NCI-H446 treated with DMSO at 0.1 percent for 48 hours (cell line): ENCODE measurements at regions not wholly inside any gene's neighbourhood (a gene's known extent, or its start where the extent isn't known, plus 50 kb on each side); places are given as distances from the start of the nearest gene placed in this dataset.
"Not testable (repeated sequence)": the region's sequence is repeated elsewhere in the genome, so short reads cannot be mapped to it uniquely, and the experiment has no call there.

Experiments used
- DNase-seq: peaks from one replicate; lab custom pipeline; 2025; lab: John Stamatoyannopoulos, UW

DNA sequence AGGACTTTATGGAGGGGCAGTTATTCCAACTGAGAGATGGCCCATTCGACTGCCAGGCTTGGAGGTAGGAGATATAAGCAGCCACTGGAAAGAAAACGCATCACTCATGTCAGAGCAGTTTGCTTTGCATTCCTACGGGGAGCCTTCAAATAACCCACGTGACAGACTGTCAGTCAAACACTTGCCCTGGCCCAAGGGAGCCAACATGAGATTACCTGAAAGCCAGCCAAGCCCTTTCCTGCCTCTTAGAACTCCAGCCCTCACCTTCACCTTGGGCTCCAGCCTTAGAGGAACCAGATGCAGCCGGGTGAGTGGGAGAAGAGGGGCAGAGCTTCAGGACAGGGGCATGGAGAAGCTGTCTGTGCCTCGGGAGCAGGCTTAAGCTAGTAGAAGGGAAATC is 95.3 kb upstream of the CXCL13 start:
- DNase-seq, result no peak

DNA sequence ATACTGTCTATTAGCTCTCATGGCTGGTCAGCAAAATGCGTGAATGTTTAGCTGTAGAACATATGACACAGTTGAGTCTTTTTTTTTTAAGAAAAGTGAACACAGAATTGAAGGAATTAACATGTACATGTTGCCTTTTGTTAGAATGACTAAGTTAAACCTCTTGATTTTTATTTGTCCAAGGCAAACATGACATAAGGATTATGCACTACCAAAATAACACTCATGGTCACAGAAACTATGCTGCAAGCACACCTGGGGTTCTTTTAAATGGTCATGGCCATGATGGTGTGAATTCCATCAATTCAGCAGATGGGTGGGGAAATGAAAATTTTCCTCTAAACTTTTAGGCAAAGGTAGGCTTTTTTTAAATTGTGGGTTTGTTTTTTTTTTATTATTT is 80.1 kb upstream of the CXCL13 start:
- DNase-seq, result no peak

DNA sequence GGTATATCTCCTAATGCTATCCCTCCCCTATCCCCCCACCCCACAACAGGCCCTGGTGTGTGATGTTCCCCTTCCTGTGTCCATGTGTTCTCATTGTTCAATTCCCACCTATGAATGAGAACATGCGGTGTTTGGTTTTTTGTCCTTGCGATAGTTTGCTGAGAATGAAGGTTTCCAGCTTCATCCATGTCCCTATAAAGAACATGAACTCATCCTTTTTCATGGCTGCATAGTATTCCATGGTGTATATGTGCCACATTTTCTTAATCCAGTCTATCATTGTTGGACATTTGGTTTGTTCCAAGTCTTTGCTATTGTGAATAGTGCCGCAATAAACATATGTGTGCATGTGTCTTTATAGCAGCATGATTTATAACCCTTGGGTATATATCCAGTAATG is 77.7 kb upstream of the CXCL13 start:
- DNase-seq, result not testable (repeated sequence)

DNA sequence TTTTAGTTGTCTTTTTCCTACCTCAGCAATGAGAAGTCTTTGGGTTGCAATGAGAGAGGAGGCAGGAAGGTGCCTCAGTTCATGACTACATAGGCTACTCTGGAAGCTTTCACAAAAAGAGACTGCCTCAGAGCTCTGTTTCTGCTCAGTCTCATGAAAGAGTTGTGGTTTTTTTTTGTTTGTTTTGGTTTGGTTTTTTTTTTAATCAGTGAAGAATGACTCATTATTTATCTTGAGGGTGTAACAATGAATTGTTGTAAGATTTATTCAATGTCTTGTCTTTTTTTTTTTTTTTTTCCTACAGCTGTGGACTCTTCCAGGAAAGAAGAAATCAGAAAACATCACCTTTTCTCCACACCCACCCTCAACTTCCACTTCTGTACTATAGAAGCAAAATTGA is 67.5 kb upstream of the CXCL13 start:
- no peak for DNase-seq

DNA sequence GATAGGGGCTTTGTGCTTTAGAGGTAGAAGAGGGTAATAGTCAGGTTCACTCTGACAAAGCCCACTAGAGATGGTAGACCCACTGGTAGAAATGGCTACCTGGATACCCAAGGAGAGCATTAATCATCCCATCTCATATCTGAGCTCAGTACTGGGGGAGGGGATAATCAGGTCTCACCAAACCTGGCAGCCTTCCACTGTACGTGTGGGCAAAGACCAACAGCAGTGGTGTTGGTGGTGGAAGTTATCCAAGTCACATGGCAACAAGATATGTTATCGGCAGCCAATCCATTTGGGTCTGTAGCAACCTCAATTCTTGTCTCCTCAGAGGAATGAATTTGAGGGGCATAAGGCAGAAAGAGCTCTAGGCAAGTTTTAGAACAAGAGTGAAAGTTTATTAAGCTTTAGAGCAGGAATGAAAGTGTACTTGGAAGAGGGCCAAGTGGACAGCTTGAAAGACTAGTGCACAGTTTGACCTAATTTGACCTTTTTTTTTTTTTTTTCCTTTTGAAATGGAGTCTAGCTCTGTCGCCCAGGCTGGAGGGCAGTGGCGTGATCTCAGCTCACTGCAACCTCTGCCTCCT is 67.0 kb upstream of the CXCL13 start:
- no peak for DNase-seq
